HepG2 (cell line): ENCODE measurements at regions not wholly inside any gene's neighbourhood (a gene's known extent, or its start where the extent isn't known, plus 50 kb on each side); places are given as distances from the start of the nearest gene placed in this dataset.

Experiments
- ATF1 ChIP-seq: IDR thresholded peaks from 2 replicates; pipeline ENCODE4 v1.6.1; 2016; ENCODE audit warnings: mild to moderate bottlenecking, control low read depth
- CREM ChIP-seq, 2 experiments: sonication (generic) in 1 of 2; formaldehyde crosslinking in 1 of 2; IDR thresholded peaks; 2 replicates each; pipeline versions ENCODE4 v1.4.0 to v1.6.1; 2016 to 2020; ENCODE audit warnings: antibody characterized with exemption in 1 of 2, mild to moderate bottlenecking in 1 of 2, missing genetic modification reagents in 1 of 2
- EP300 ChIP-seq, 3 experiments: sonication (generic) in 1 of 3; formaldehyde crosslinking in 1 of 3; IDR thresholded peaks; 2 replicates each; pipeline versions ENCODE4 v1.5.1 to v1.6.1; 2011 to 2020; ENCODE audit warnings: low read depth in 2 of 3, low read length in 2 of 3, borderline replicate concordance in 1 of 3, improper control_type of control experiment in 1 of 3, mild to moderate bottlenecking in 1 of 3, missing genetic modification reagents in 1 of 3, moderate library complexity in 1 of 3
- FOXO1 ChIP-seq: sonication (generic); formaldehyde crosslinking; IDR thresholded peaks from 2 replicates; pipeline ENCODE4 v1.4.0; 2020; ENCODE audit warnings: missing genetic modification reagents
- GABPA ChIP-seq, 2 experiments: IDR thresholded peaks; 2 replicates each; pipeline ENCODE4 v1.6.1; 2011 to 2016; ENCODE audit warnings: low read depth in 2 of 2, low read length in 1 of 2, missing biosample characterization in 1 of 2, missing genetic modification characterization in 1 of 2
- GLMP ChIP-seq: sonication (generic); formaldehyde crosslinking; IDR thresholded peaks from 2 replicates; pipeline ENCODE4 v1.9.0; 2021; ENCODE audit warnings: missing genetic modification reagents, mild to moderate bottlenecking, borderline replicate concordance
- HMG20A ChIP-seq: IDR thresholded peaks from 2 replicates; pipeline ENCODE4 v1.6.1; 2016; ENCODE audit warnings: borderline replicate concordance
- HNRNPH1 ChIP-seq: fragments of 200-400 bp; formaldehyde crosslinking; optimal IDR thresholded peaks from 2 replicates; pipeline ENCODE3; 2017; ENCODE audit warnings: mild to moderate bottlenecking, low read depth, low read length
- NCOA2 ChIP-seq: sonication (generic); formaldehyde crosslinking; IDR thresholded peaks from 2 replicates; pipeline ENCODE4 v1.8.0; 2022; ENCODE audit warnings: inconsistent platforms
- NR2C2 ChIP-seq: sonication (generic); formaldehyde crosslinking; IDR thresholded peaks from 2 replicates; pipeline ENCODE4 v1.4.0; 2020; ENCODE audit warnings: missing genetic modification reagents, mild to moderate bottlenecking, moderate library complexity, borderline replicate concordance
- NR2F6 ChIP-seq, 2 experiments: IDR thresholded peaks; 2 replicates each; pipeline ENCODE4 v1.6.1; 2016; ENCODE audit warnings: antibody characterized with exemption in 1 of 2, mild to moderate bottlenecking in 1 of 2
- SAP130 ChIP-seq: IDR thresholded peaks from 2 replicates; pipeline ENCODE4 v1.6.1; 2016; ENCODE audit warnings: low read depth
- SPEN ChIP-seq: sonication (generic); formaldehyde crosslinking; IDR thresholded peaks from 2 replicates; pipeline ENCODE4 v1.5.1; 2020; ENCODE audit warnings: low read depth, mild to moderate bottlenecking, missing genetic modification reagents
- TEF ChIP-seq: sonication (generic); formaldehyde crosslinking; IDR thresholded peaks from 2 replicates; pipeline ENCODE4 v1.5.0; 2020; ENCODE audit warnings: missing genetic modification reagents
- TFDP2 ChIP-seq: sonication (generic); formaldehyde crosslinking; IDR thresholded peaks from 2 replicates; pipeline ENCODE4 v1.4.0; 2020; ENCODE audit warnings: missing genetic modification reagents
- ZBED4 ChIP-seq: sonication (generic); formaldehyde crosslinking; IDR thresholded peaks from 2 replicates; pipeline ENCODE4 v1.4.0; 2020; ENCODE audit warnings: missing genetic modification reagents, borderline replicate concordance
- ZBTB20 ChIP-seq: sonication (generic); formaldehyde crosslinking; IDR thresholded peaks from 2 replicates; pipeline ENCODE4 v1.8.1; 2023; ENCODE audit warnings: missing genetic modification reagents, low read depth, mild to moderate bottlenecking, borderline replicate concordance
- ZNF337 ChIP-seq: sonication (generic); formaldehyde crosslinking; IDR thresholded peaks from 2 replicates; pipeline ENCODE4 v1.5.1; 2020; ENCODE audit warnings: missing genetic modification reagents, low read depth, mild to moderate bottlenecking, borderline replicate concordance
- ZNF543 ChIP-seq: sonication (generic); formaldehyde crosslinking; IDR thresholded peaks from 2 replicates; pipeline ENCODE4 v1.4.0; 2020; ENCODE audit warnings: mild to moderate bottlenecking, missing genetic modification reagents
- ZNF75D ChIP-seq: sonication (generic); formaldehyde crosslinking; IDR thresholded peaks from 2 replicates; pipeline ENCODE4 v1.8.1; 2023; ENCODE audit warnings: missing genetic modification reagents, mild to moderate bottlenecking, borderline replicate concordance

- TF ChIP-seq ZBED4 (CRISPR knock-in tag): 0 out of 2 replicates have a peak, but pooled peaks have one; percentile 32
- TF ChIP-seq SPEN (CRISPR knock-in tag): no peak
- no peak for TF ChIP-seq ZNF337
- no peak for TF ChIP-seq GLMP
- TF ChIP-seq ZNF75D (CRISPR knock-in tag): no peak
- TF ChIP-seq TEF (CRISPR knock-in tag): no peak
- 0 out of 2 replicates have a peak, but pooled peaks have one; percentile 46 for TF ChIP-seq ZNF543 (CRISPR knock-in tag)
- TF ChIP-seq HNRNPH1: no peak
- no peak for TF ChIP-seq ATF1 (CRISPR knock-in tag)
- 0 out of 2 replicates have a peak, but pooled peaks have one; percentile 13 for TF ChIP-seq NCOA2 (CRISPR knock-in tag)
- peak; percentile 94; the same call in 1 of the 2 replicates for TF ChIP-seq ZBTB20 (CRISPR knock-in tag)
- peak; percentile 26; the same call in 1 of the 2 replicates for TF ChIP-seq NR2C2
- TF ChIP-seq TFDP2 (CRISPR knock-in tag): 0 out of 2 replicates have a peak, but pooled peaks have one; percentile 10
- peak in 1 of 2 experiments; percentile 51; a peak in 1 of 4 replicates for TF ChIP-seq EP300 (IDR thresholded peaks at IDR 0.05; ENCODE audit: low read depth in 2 of 2, low read length in 2 of 2)
- no peak for TF ChIP-seq EP300 (CRISPR knock-in tag; IDR thresholded peaks at IDR 0.05; ENCODE audit: borderline replicate concordance)
- TF ChIP-seq SAP130 (CRISPR knock-in tag): peak; percentile 58
- no peak for TF ChIP-seq GABPA (IDR thresholded peaks at IDR 0.05; ENCODE audit: low read depth, low read length)
- TF ChIP-seq GABPA (CRISPR knock-in tag; IDR thresholded peaks at IDR 0.05; ENCODE audit: low read depth): peak; percentile 21; the same call in 1 of the 2 replicates
- TF ChIP-seq CREM (IDR thresholded peaks at IDR 0.05): peak; percentile 58
- TF ChIP-seq CREM (CRISPR knock-in tag; IDR thresholded peaks at IDR 0.05): no peak
- TF ChIP-seq NR2F6 (IDR thresholded peaks at IDR 0.05): peak; percentile 50; the same call in 1 of the 2 replicates
- peak; percentile 19; the same call in 1 of the 2 replicates for TF ChIP-seq NR2F6 (CRISPR knock-in tag; IDR thresholded peaks at IDR 0.05)
- peak; percentile 80; the same call in 1 of the 2 replicates for TF ChIP-seq FOXO1
- peak; percentile 26; the same call in 1 of the 2 replicates for TF ChIP-seq HMG20A (CRISPR knock-in tag)
These were observed 201.5 kb downstream of the IRF8 start (continued) for GRCh38 chr16:86100205-86101136.
